ENCODE measurements at regions not wholly inside any gene's neighbourhood (a gene's known extent, or its start where the extent isn't known, plus 50 kb on each side); places are given as distances from the start of the nearest gene placed in this dataset.

DNA sequence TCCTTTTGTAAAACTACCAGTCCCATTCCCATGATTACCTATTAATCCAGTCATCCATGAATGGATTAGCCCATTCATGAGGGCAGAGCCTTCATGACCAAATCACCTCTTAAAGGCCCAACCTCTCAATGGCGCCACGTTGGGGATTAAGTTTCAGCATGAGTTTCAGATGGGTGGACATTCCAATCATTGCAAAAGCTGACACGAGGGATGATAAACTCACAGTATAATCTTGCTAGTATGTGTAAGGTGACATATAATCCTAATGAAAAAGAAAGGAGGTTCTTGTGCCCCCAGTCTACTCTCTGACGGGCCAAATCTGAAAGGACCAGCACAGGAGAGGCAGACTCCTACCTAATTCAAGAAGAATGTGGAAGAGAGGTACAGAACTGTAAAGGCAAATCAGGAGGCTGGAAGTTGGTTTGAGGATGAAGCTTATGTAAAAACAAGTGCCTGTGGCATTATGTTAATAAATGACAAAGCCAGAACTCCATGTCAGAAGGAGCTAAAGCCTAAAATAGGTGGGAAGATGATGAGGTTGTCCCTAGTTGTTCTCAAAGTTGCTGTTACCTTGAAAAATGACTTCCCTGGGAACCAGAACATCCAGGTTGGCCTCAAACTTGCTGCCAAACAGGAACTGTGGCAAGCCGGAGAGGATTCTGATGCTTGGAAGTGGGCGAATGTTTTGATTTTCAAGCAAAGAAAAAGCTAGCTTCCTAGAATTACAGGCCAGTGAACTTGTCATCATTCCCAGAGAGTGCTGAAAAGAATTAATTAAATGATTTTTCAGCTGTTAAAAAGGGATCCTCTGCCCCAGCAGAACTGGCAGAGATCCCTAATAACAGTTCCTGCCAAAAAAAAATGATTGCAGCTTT lies 106.5 kb upstream of the TIAM2 start:
- Histone ChIP-seq H3K9me3 (no peaks in the 10 kb centered on the region), H3K27ac (no peak overlapping the region), H3K4me1 (ENCODE audit: insufficient read depth) (peaks cover 7% of the 10 kb centered on the region), H3K36me3 (no peaks in the 10 kb centered on the region), H3K27me3 (no peaks in the 10 kb centered on the region), H3K4me3 (no peak overlapping the region)
- intact Hi-C loops (cut with DNase I) = no loop called here
- 40 to 56% (median 49%) methylated on average over 6 of the region's 6 CpGs for WGBS, 3 donors
- TF ChIP-seq EP300 (IDR thresholded peaks at IDR 0.05) (no peak), POLR2A (IDR thresholded peaks at IDR 0.05) (no peak)
- TF ChIP-seq, protein P1, sequence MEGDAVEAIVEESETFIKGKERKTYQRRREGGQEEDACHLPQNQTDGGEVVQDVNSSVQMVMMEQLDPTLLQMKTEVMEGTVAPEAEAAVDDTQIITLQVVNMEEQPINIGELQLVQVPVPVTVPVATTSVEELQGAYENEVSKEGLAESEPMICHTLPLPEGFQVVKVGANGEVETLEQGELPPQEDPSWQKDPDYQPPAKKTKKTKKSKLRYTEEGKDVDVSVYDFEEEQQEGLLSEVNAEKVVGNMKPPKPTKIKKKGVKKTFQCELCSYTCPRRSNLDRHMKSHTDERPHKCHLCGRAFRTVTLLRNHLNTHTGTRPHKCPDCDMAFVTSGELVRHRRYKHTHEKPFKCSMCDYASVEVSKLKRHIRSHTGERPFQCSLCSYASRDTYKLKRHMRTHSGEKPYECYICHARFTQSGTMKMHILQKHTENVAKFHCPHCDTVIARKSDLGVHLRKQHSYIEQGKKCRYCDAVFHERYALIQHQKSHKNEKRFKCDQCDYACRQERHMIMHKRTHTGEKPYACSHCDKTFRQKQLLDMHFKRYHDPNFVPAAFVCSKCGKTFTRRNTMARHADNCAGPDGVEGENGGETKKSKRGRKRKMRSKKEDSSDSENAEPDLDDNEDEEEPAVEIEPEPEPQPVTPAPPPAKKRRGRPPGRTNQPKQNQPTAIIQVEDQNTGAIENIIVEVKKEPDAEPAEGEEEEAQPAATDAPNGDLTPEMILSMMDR (IDR thresholded peaks at IDR 0.05) = no peak
- no peak for DNase-seq

DNA sequence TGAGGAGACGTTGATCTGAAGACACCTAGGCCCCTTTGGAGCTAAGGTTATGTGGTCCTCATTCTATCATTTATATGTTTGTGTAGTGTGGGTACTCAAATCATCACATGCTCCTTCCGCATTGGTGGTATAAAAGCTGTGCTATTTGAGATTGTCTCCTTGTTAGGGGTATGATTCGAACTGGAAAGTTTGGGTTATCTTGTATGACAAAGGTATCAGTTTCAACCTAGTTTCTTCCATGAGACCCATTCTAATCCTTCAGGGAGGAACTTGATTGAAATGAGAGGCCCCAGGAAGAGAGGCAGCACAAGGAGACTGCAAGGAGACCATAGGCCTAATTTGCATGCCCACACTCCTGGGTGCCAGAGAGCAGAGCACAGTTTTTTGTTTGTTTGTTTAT lies 104.2 kb upstream of the TIAM2 start:
- 94 to 98% (median 96%) methylated on average over 3 of the region's 3 CpGs for WGBS, 3 donors
- H3K4me1 ChIP-seq (ENCODE audit: insufficient read depth) = peaks cover 7% of the 10 kb centered on the region
- DNase-seq = no peak
- no peaks in the 10 kb centered on the region for H3K36me3 ChIP-seq
- no peak for TF ChIP-seq EP300 (IDR thresholded peaks at IDR 0.05)
- no peak overlapping the region for H3K27ac ChIP-seq
- H3K27me3 ChIP-seq = no peaks in the 10 kb centered on the region
- H3K4me3 ChIP-seq = no peak overlapping the region
- intact Hi-C loops (cut with DNase I) = no loop called here
- no peaks in the 10 kb centered on the region for H3K9me3 ChIP-seq

DNA sequence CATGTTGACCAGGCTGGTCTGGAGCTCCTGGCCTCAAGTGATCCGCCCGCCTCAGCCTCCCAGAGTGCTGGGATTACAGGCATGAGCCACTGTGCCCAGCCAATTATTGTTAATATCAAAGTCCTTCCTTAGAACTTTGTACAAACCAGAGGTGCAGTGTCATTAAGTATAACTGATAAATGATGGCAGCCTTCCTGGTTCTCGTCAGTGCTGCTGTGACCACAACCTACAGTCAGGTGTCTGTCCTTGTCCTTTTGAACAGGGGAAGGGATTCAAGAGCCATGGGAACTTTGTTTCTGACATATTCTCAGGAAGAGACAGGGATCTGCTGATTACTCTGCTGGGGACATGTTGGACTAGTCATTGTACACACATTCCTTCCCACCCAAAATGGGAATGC lies 103.2 kb upstream of the TIAM2 start:
- Histone ChIP-seq H3K4me3 (no peak overlapping the region), H3K27me3 (no peaks in the 10 kb centered on the region), H3K27ac (no peak overlapping the region), H3K36me3 (no peaks in the 10 kb centered on the region), H3K9me3 (no peaks in the 10 kb centered on the region), H3K4me1 (ENCODE audit: insufficient read depth) (peaks cover 7% of the 10 kb centered on the region)
- WGBS, 3 donors = 96 to 100% (median 98%) methylated on average over 3 of the region's 3 CpGs
- intact Hi-C loops (cut with DNase I) = no loop called here
- DNase-seq = no peak
- TF ChIP-seq, protein P1 (IDR thresholded peaks at IDR 0.05) = no peak
- TF ChIP-seq POLR2A (IDR thresholded peaks at IDR 0.05) (no peak), EP300 (IDR thresholded peaks at IDR 0.05) (no peak)

DNA sequence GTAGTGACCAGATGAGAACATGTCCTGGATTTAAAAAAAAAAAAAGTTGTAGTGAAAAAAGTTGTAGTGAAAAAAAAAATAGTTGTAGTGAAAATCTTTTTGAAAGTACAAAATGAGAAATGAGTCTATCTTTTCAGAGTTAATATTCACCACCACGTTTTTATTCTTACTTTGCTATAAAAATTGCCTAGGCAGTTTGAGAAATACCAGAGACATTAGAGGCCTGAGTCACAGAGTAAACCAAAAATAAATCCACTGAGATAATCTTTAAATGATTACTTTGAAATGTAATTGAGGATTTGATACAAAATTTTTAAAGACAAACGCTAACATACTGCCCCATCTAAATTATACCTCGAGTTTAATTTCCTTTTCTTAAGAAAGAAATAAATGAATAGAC lies 101.2 kb upstream of the TIAM2 start:
- Histone ChIP-seq H3K9me3 (no peaks in the 10 kb centered on the region), H3K4me1 (ENCODE audit: insufficient read depth) (peaks cover 3% of the 10 kb centered on the region), H3K4me3 (no peak overlapping the region), H3K27ac (no peak overlapping the region), H3K27me3 (no peaks in the 10 kb centered on the region), H3K36me3 (no peaks in the 10 kb centered on the region)
- intact Hi-C loops (cut with DNase I) = no loop called here
- TF ChIP-seq POLR2A (IDR thresholded peaks at IDR 0.05) (no peak), EP300 (IDR thresholded peaks at IDR 0.05) (no peak)
- TF ChIP-seq, protein P1 (IDR thresholded peaks at IDR 0.05) = no peak
- DNase-seq = no peak
- 32 to 42% (median 36%) methylated on average over 3 of the region's 3 CpGs for whole genome bisulfite sequencing, 3 donors

DNA sequence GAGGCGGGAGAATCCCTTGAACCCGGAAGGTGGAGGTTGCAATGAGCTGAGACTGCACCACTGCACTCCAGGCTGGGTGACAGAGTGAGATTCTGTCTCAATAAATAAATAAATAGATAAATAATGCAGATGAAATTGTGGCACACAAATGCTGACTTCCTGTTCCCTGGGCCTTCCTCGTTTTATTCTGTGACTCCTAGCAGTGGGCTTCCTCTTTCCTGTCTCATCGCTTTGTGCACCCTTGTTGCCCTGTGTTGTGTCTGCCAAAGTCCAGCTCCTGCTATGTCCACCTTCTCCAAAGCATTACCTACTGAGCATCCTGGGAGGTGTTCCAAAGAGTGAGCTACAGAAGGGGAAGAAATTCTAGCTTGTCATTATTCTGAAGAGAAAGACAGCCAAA lies 100.2 kb upstream of the TIAM2 start:
- no peak for DNase-seq
- H3K27me3 ChIP-seq = no peaks in the 10 kb centered on the region
- WGBS, 3 donors = 90 to 95% (median 92%) methylated on average over 4 of the region's 4 CpGs
- H3K27ac ChIP-seq = no peak overlapping the region
- H3K4me3 ChIP-seq = no peak overlapping the region
- H3K36me3 ChIP-seq = no peaks in the 10 kb centered on the region
- intact Hi-C loops (cut with DNase I) = no loop called here
- peaks cover 1% of the 10 kb centered on the region for H3K4me1 ChIP-seq (ENCODE audit: insufficient read depth)
- no peak for TF ChIP-seq EP300 (IDR thresholded peaks at IDR 0.05)
- TF ChIP-seq POLR2A (IDR thresholded peaks at IDR 0.05) = no peak
- TF ChIP-seq, protein P1 (IDR thresholded peaks at IDR 0.05) = no peak
- no peaks in the 10 kb centered on the region for H3K9me3 ChIP-seq

All from ovary (tissue), 7 donors.